T-helper 22 cell (primary cell): ENCODE measurements at regions not wholly inside any gene's neighbourhood (a gene's known extent, or its start where the extent isn't known, plus 50 kb on each side); places are given as distances from the start of the nearest gene placed in this dataset.
A peak's percentile ranks its signal among the peaks of the same experiment; 100 is the strongest.

Experiments
- DNase-seq: peaks from one replicate; pipeline ENCODE4 v3.0.0-alpha.2; 2020; ENCODE audit warnings: low read depth

DNA sequence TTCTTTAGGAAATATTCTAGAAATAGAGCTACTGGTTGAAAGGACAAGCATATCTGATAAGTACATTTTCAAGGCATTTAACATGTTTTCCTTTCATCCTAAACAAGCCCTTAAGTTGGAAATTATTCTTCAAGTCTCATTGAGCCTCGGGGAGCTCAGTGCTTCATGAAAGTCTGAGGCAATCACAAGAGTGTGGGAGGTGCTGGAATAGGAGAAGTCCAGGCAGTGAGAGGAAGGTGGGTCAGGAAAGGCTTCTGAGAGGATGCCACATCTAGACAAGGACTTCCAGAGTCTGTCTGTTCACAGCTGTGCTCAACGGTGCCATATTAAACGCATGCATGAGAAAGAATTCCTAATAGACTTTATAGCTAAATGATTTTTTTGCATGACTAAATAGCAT, 69.8 kb downstream of the CD83 start:
- DNase-seq: no peak

DNA sequence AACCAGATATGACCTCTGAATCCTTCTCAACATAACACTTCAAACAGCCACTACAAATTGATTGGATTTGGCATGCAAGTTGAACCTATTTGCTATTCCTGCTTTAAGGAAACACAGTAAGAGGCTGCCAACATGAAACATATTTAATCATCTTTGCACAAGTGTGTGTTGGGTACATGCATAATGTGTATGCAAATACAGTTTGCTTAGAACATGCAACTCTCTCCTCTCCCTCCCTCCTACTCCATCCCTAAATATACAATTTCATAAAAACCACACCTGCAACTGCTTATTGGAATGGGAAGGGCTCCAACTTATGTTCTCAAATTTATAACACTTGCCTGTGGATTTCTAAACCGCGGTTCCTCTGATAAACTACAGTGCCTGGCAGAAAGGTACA, 71.5 kb downstream of the CD83 start:
- DNase-seq: no peak

DNA sequence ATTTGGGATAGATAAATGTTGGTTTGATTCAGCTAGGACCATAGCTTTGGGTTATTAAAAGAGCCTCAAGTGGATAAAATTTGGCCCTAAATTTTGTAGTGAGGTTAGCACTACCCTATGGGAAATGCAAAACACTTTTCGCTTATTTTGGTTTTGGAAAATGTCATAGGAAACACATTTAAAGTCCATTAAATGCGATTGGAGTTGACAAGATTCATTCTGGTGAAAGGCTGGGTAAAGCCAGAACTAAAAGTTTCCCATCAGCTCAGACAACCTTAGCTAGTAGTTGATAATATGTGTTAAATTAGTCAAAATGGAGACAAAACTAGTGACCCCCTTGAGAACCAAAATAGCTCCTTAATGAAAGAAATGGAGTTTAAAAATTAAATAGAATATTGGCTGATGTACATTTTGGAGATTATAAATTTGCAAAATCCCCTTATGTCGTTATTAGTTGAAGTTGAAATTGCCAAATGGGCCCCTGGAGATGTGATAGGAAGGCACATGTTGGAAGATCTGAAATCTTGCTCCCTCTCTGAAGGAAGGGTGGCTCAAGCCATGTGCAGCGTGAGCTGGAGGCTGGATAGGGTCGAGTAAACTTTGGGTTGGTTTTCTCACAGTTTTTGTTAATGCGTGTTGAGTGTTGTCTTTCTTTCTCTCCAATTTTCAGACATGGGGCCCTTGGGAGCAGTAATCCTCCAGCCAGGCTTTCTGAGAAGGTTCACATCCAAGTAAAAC, 72.8 kb downstream of the CD83 start:
- DNase-seq: no peak

DNA sequence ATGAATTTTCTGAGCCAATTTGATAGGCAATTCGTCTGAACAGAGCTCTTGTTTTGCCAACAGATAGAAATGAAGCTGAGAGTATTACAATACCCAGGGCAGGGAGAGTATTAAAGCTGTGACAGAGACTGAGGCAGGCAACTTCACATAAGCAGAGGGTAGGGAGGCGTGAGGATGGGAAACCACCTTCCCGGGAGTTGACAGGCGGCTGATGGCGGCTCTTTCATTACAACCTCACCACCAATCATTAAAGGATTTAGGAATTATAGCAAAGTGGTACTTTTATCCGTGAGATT, 73.3 kb downstream of the CD83 start:
- DNase-seq: no peak

DNA sequence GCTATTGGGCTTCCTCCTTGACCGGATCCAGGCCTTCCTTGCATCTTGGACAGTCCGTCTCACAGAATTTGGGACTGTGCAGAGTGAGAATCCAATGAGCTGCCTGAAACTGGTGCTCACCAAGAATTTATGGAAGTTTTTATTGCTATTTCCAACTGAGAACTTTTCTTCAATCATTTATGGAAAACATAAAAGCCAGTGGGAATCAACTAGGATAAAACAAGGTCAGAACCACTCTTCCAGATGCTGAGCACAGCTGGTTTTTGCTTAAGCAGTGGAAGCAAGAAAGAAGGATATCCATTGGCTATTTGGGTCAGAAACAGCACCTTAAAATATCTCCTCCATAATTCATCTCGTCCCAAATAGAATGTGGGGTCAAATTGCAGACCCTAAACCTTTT, 74.2 kb downstream of the CD83 start:
- no peak for DNase-seq

DNA sequence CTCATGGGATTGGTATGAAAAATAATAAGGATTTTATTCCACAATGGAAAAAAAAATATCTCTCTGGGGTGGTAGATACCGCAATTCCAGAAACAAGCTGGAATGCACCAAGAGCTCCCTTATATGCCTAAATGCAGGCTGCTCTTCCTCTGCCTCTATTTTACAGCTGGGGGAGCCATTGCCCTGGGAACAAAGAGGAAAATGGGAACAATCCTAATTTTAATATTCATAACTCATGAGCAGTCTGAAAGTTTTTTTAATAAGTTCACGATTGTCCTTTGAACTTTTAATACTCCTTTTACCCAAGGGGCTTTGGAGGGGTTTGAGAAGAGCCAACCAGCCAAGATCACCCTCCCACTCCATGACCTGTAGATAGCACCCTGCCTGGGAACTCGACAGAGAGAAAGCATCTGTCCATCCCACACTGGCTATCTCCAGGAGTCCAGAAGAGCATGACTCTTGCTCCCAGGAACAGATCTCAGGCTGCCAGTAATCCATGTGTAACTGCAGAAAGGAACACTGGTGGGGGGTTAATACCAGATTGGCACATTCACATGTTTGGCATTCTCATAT, 74.7 kb downstream of the CD83 start:
- DNase-seq: no peak

DNA sequence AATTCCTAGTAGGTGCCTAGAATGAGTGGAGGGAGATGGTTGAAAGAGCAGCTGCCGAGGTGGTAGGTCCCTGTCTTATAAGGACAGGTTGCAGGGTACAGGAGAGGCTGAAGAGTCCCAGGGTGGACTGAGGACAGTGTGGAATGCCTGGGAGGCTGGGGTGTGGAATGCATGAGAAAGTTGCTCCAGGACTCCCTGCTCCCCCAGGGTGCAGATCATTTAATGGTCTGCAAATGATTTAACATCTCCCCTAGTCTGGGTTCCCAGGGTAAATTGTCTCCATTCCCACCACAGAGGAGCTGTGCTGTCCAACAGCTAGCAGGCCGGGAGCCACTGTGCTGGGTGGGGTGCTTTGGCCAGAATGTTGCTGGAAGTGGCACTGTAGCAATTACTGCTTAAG, 76.0 kb downstream of the CD83 start:
- no peak for DNase-seq

DNA sequence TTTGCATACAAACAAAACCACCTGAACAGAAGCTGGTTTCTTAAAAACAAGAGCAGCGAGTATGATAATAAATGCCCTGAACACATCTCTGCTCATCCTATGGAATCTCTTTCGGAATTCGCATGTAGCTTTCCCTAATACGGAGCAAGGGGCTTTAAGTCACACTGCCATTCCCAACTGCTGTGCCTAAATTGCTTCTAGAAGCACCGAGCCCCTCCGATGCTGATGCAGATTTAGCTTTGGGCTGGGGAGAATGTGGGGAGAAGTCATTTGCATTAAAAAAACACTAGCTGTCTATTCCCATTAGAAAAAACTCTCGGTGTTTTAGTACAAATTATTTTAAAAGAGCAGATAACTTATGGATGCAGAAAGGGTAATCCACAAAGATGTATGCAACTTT, 76.9 kb downstream of the CD83 start:
- DNase-seq: no peak

DNA sequence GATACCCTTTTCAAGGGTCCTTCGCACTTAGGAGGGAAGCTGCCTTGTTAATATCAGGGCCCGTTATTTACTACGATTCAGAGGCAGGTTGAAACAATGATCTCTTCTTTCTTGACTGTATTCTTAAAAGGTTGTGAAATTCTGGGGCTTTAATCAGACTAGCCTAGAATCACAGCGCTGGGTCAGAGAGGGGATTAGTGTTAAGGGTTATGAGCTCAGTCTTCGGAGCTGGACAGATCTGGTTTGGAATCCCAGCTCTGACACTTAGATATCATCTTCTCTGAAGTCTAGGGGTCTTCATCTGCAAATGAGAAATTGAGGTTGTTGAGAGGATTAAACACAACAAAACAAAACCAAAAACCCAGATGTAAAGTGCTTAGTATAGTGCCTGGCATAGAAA, 77.4 kb downstream of the CD83 start:
- no peak for DNase-seq

DNA sequence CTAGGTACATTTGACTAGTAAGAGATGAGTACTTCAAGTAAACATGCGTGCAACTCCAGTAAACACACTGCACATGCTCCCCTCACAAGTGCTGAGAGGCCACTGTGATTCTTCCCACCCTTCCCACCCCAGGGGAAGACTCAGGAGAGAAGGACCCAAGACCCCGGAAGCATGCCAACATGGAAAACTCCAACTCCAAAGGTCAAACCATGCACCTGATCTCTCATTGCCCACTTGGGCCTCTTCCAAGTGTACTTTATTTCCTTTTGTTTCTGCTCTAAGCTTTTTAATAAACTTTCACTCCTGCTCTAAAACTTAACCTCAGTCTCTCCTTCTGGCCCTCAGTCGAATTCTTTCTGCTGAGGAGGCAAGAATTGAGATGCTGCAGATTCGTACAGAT, 78.5 kb downstream of the CD83 start:
- no peak for DNase-seq

DNA sequence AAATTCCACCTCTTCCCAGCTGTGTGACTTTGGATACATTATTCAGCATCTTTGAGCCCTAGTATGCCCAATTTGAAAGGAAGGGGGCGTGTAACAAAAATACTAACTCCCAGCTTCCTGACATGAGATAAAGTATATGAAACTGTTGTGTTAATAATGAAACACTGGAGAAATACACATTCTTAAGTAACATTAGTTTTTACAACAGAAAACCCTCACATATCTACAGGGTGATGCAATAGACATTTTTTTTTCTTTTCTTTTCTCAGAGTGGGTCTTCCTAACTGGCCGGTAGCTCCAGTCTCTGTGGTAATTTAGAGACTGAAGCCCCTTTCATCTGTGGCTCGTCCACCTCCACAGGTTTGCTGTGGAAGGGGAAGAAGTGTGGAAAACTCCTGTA, 79.5 kb downstream of the CD83 start:
- DNase-seq: no peak

DNA sequence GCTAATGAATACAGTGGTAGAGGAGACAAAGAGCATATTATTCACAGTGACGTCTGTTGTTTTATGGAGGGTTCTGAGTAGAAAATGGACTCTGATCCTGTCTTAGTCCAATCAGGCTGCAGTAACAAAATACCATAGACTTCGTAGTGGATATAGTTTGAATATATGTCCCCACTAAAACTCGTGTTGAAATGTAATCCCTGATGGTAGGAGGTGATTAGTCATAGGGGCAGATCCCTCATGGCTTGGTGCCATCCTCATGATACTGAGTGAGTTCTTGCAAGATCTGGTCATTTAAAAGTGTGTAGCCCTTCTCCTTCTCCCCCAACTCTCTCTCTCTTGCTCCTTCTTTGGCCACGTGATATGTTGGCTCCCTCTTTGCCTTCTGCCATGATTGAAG, 82.5 kb downstream of the CD83 start:
- no peak for DNase-seq

DNA sequence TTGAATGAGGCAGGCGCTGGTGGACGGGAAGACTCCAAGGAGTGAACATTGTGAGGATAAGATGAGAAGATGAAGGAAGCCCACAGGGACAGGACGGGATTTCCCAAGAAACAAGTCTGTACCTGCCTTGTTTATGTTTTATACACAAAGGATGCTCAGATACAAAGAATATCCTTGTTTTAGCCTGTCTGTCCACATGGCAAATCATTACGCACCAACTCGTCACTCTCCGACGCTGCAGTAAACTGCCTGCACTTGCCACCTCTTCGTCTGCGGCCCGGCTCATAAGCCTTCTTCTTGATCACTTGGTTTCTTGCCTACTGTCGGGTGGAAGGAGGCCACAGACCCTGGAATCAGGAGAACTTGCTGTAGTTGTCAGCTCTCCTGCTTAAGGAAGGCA, 85.4 kb downstream of the CD83 start:
- no peak for DNase-seq

DNA sequence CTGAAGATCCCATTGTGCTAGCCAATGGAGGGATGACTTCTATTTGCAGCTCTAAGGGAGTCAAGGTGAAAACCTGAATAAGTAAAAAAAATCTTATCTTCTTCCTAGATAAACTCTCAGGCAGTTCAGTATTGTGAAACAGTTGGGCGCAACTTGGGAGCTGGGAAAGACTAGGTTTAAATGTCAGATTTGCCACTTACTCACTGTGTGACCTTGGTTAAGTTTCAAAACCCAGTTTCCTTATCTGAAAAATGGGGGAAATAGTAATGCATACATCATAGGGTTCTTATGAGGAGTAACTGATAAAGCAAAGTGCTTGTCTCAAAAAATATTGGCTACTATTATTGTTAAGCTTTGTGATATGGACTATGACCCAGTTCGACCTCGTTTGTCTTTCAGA, 88.8 kb downstream of the CD83 start:
- DNase-seq: no peak

DNA sequence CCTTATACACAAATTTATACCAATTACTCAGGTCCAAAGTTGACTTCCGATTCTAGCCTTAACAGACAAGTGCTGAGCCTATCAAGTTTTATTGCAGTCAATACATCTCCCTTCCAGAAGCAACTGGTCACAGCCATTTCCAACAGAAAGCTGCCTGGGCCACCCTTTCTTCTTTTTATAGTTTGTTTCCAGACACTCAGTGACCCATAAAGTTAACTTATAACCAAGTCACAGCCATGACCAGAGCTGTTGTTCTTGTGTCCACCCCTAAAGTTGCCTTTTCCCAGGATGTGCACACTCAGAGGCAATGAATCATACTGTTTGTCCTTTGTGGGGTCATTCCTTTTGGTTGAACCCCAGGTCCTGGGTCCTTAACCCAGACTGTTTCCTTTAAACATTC, 89.9 kb downstream of the CD83 start:
- no peak for DNase-seq

DNA sequence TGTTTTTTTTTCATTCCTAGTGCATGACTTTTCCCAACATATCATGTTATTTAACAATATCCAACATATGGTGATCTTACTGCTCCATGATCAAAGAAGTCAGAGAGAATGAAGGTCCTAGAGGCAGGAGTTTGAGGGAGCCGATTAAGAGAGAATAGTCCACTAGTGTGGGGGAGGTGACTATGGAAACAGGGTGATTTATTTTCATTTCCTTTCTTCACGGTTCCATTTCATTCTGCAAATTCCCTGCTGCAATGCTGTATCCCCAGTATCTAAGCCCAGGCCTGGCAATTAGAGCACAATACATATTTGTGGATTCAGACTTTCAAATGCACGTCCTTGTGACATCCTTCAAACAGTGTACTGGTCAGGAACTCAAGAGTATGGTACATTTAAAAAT, 91.4 kb downstream of the CD83 start:
- no peak for DNase-seq

DNA sequence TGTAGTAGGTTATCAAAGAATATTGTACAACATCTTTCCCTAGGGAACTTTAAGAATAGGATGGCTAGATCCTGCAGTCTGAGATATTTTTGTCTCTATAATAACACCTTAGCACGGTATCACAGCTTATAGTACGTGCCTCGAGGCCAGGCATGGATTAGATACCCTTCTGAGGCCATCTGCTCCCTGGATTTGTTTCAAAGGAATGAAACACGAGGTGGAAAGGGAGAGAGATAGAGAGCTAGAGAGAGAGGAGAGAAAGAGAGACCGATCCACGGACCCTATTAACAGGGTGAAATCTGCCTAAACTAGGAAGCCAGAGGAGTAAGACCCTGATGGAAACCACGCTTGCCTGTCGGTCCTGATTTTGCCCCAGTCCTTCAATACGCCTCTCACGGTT, 92.5 kb downstream of the CD83 start:
- DNase-seq: no peak

DNA sequence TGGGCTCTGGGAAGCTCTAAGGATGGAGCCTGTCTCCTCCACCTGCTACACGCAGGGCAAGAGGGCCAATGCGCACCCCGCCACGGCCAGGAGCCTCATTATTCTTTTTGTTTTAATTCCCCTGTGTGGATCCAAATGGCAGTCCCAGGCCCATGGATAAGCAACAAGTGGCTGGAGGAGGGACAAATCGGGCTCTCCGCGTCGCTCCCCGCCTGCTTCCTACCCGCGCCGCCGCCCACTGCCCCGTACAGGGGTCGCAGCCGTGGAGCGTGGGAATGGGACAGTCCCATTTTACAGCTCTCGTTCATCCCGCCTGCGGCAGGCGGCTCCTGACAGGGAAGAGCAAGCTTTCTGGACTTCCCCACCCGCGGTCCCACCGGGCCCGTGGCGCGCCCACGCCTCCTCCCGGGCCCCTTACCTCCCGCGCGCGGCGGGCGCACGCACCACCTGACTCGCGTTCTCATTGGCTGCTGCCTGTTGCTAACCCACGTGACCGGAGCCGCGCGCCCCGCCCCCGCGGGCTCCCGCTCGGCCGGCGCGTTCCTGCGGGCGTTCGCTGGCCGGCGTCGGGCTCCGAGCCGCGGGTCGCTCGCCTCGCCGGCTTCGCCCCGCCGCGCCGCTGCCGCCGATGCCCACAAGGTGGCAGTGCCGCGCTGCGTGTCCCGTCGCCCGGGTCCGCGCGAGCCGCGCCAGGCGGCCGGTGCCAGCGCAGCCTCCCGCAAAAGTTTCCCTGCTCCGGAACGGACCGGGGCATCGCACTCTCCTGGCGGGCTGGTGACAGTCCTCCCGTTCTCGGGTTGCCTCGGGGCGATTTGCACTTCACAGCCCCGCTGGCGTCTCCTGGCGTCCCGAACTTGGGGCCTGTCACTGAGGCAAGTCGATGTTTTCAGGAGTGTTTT, 93.3 kb downstream of the CD83 start:
- DNase-seq: peak; percentile 77

DNA sequence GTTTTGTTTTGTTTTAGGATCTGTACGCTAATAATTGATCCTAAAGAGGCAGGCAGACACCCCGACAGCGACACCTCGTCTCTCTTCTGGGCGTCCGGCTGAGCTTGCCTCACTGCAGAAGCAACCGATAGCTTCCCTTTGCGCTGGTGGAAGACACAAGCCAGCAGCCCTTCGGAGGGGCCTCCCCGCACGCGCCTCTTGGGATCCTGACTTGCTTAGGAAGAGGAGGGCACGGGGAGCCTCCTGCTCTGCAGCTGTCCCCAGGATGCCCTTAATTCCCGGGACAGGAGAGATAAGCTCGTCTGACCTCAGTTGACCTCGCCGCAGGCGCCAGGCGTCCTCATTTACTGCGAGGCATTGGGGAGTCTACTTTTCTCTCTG, 94.0 kb downstream of the CD83 start:
- peak; percentile 2 for DNase-seq

DNA sequence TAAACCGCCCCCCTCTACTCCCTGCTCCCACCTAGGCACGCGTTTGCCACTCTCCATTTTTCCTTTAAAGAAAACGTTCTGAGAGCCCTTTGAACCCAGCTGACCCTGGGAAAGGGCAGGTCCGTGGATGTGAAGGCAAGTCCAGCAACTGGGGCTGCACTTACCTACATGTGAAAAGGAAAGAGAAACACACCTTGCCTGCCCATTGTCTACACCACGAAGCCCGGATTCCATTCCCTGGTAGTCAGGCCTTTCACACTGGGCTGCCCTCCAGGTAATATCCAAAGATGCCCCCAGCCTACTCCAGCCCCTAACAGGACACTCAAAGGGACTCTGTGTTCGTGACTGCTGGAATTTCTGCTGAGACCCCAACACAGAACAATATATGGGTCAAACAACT, 94.4 kb downstream of the CD83 start:
- no peak for DNase-seq

DNA sequence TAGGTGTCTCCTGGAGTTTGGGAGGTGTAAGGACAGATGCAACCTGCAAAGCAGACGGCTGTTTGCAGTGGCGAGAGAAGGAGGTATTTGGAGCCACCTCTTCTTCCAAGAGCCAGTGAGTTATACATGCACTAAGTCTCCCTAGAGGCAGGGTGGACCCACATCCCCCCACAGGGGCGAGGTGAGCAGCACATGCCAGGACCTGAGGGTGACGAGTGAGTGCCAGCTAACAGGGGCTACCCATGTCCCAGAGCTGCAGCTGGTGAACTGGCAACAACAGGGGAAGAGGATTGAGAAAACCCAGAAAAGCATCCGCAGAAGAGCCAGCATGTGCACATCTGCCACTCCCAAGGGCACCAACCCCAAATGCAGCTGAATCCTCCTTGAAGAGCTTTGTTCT, 95.1 kb downstream of the CD83 start:
- DNase-seq: no peak

DNA sequence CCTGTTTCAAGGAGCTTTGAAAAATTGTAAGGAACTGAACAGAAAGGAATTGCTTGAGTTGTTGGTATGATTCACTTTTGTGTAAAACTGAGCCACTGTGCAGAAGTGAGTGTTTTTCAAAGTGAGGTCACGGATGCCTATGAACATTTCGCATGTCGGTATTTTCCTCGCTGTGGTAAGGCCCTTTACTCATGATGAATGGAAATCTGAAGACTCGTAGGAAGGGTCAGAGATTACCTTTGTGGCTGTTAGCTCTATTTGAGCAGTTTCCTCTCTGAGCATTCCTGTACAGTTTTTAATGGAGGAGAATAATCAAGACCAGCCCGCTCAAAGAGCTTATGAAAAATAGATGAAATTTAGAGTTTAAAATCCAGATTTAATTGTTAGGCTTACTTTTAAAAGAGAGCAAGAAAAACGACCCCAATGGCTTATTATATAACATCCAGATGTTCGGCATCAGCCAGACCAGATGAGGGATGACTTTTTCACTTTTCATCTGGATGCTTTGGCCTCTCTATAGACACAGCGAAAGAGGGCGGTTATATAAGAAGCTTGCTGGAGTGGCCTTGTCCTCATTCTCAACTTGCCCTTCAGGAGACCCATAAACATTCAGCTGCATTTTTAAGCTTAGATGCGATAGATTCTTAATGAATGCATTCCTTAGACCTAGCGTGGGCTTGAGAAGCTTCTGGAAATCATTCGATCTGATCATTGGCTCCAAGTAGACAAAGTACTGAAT, 99.5 kb downstream of the CD83 start:
- no peak for DNase-seq
